ENCODE measurements at regions not wholly inside any gene's neighbourhood (a gene's known extent, or its start where the extent isn't known, plus 50 kb on each side); places are given as distances from the start of the nearest gene placed in this dataset.

- TF ChIP-seq, protein P1, sequence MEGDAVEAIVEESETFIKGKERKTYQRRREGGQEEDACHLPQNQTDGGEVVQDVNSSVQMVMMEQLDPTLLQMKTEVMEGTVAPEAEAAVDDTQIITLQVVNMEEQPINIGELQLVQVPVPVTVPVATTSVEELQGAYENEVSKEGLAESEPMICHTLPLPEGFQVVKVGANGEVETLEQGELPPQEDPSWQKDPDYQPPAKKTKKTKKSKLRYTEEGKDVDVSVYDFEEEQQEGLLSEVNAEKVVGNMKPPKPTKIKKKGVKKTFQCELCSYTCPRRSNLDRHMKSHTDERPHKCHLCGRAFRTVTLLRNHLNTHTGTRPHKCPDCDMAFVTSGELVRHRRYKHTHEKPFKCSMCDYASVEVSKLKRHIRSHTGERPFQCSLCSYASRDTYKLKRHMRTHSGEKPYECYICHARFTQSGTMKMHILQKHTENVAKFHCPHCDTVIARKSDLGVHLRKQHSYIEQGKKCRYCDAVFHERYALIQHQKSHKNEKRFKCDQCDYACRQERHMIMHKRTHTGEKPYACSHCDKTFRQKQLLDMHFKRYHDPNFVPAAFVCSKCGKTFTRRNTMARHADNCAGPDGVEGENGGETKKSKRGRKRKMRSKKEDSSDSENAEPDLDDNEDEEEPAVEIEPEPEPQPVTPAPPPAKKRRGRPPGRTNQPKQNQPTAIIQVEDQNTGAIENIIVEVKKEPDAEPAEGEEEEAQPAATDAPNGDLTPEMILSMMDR (IDR thresholded peaks at IDR 0.05; ENCODE audit: insufficient read depth, low read length, poor library complexity, severe bottlenecking) = no peak
- Histone ChIP-seq H3K4me3 (replicated peaks; ENCODE audit: low read depth, low read length) (no peak overlapping the region), H3K36me3 (ENCODE audit: control insufficient read depth, insufficient read depth, low read length) (no peaks in the 10 kb centered on the region), H3K27me3 (replicated peaks; ENCODE audit: control insufficient read depth, insufficient read depth, low read length) (no peaks in the 10 kb centered on the region)
- no peak for DNase-seq (ENCODE audit: extremely low read depth, insufficient read length)
These were observed 1844.4 kb upstream of the PCDH10 start for GRCh38 chr4:131304686-131305085.

GRCh38 chr4:131309628-131310027 lies 1839.5 kb upstream of the PCDH10 start:
- Histone ChIP-seq H3K36me3 (ENCODE audit: control insufficient read depth, insufficient read depth, low read length) (no peaks in the 10 kb centered on the region), H3K4me3 (replicated peaks; ENCODE audit: low read depth, low read length) (no peak overlapping the region), H3K27me3 (replicated peaks; ENCODE audit: control insufficient read depth, insufficient read depth, low read length) (no peaks in the 10 kb centered on the region)
- DNase-seq (ENCODE audit: extremely low read depth, insufficient read length) = no peak
- TF ChIP-seq, protein P1 (IDR thresholded peaks at IDR 0.05; ENCODE audit: insufficient read depth, low read length, poor library complexity, severe bottlenecking) = no peak

GRCh38 chr4:131316086-131316485 lies 1833.0 kb upstream of the PCDH10 start:
- H3K36me3 ChIP-seq (ENCODE audit: control insufficient read depth, insufficient read depth, low read length) = no peaks in the 10 kb centered on the region
- H3K4me3 ChIP-seq (replicated peaks; ENCODE audit: low read depth, low read length) = no peak overlapping the region
- TF ChIP-seq, protein P1 (IDR thresholded peaks at IDR 0.05; ENCODE audit: insufficient read depth, low read length, poor library complexity, severe bottlenecking) = no peak
- DNase-seq (ENCODE audit: extremely low read depth, insufficient read length) = no peak
- no peaks in the 10 kb centered on the region for H3K27me3 ChIP-seq (replicated peaks; ENCODE audit: control insufficient read depth, insufficient read depth, low read length)

DNA sequence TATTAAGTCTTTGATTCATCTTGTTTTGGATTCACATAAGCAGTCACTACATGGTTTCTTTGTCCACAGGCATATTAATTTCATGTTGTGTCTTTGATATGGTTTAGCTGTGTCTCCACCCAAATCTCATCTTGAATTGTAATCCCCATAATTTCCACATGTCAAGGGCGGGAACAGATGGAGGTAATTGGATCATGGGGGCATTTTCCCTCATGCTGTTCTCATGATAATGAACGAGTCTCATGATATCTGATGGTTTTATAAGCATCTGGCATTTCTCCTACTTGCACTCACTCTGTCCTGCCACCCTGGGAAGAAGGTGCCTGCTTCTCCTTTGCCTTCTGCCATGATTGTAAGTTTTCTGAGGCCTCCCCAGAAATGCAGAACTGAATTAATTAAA lies 1811.2 kb upstream of the PCDH10 start:
- TF ChIP-seq, protein P1 (IDR thresholded peaks at IDR 0.05; ENCODE audit: insufficient read depth, low read length, poor library complexity, severe bottlenecking) = no peak
- Histone ChIP-seq H3K36me3 (ENCODE audit: control insufficient read depth, insufficient read depth, low read length) (no peaks in the 10 kb centered on the region), H3K4me3 (replicated peaks; ENCODE audit: low read depth, low read length) (no peak overlapping the region), H3K27me3 (replicated peaks; ENCODE audit: control insufficient read depth, insufficient read depth, low read length) (no peaks in the 10 kb centered on the region)
- no peak for DNase-seq (ENCODE audit: extremely low read depth, insufficient read length)

DNA sequence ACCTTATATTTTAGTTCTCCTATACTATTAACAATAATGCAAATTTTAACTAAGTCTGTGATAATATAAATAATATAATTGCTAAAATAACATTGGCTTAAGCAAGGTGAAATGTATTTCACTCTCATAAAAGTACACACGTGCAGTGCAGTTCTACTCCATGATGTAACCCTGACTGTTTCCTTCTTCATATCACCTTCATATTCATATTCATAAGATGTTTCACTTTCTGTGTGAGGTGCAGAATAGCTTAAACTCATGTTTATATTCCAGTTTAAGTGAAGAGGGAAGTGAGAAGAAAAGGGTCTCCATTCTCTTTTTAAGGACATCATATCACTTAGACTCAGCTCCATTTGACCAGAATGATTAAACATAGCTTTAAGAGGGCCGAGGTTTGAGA lies 1810.0 kb upstream of the PCDH10 start:
- no peak for DNase-seq (ENCODE audit: extremely low read depth, insufficient read length)
- TF ChIP-seq, protein P1 (IDR thresholded peaks at IDR 0.05; ENCODE audit: insufficient read depth, low read length, poor library complexity, severe bottlenecking) = no peak

GRCh38 chr4:131344761-131345160 lies 1804.3 kb upstream of the PCDH10 start:
- Histone ChIP-seq H3K36me3 (ENCODE audit: control insufficient read depth, insufficient read depth, low read length) (no peaks in the 10 kb centered on the region), H3K27me3 (replicated peaks; ENCODE audit: control insufficient read depth, insufficient read depth, low read length) (no peaks in the 10 kb centered on the region), H3K4me3 (replicated peaks; ENCODE audit: low read depth, low read length) (no peak overlapping the region)
- no peak for DNase-seq (ENCODE audit: extremely low read depth, insufficient read length)
- TF ChIP-seq, protein P1 (IDR thresholded peaks at IDR 0.05; ENCODE audit: insufficient read depth, low read length, poor library complexity, severe bottlenecking) = no peak

More for the DNA sequence above, 1810.0 kb upstream of the PCDH10 start:
- H3K36me3 ChIP-seq (ENCODE audit: control insufficient read depth, insufficient read depth, low read length) = no peaks in the 10 kb centered on the region
- H3K4me3 ChIP-seq (replicated peaks; ENCODE audit: low read depth, low read length) = no peak overlapping the region
- H3K27me3 ChIP-seq (replicated peaks; ENCODE audit: control insufficient read depth, insufficient read depth, low read length) = no peaks in the 10 kb centered on the region
